ENCODE measurements at regions not wholly inside any gene's neighbourhood (a gene's known extent, or its start where the extent isn't known, plus 50 kb on each side); places are given as distances from the start of the nearest gene placed in this dataset.
A peak's percentile ranks its signal among the peaks of the same experiment; 100 is the strongest.

DNA sequence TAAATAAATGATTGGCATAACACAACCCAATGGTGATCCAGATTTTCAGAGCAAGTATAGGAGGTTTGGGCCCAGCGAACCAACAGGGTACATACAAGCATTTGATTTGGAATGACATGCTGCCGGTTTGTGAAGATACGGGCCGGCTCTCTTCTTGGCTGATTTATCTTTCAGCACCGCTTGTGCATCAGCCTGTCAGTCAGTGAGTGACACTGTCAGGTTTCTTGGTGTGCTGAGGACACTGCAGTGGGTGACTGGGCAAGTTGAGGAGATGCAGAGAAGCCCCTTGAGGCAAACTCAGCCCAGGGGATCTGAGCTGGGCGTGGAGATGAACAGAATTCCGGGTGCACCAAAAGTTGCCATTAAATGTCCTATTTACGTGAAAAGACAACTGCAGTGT, 194.5 kb downstream of the SNX10 start:
- no peak for DNase-seq (ENCODE audit: low read depth in 2 of 3, low spot score in 2 of 3)

DNA sequence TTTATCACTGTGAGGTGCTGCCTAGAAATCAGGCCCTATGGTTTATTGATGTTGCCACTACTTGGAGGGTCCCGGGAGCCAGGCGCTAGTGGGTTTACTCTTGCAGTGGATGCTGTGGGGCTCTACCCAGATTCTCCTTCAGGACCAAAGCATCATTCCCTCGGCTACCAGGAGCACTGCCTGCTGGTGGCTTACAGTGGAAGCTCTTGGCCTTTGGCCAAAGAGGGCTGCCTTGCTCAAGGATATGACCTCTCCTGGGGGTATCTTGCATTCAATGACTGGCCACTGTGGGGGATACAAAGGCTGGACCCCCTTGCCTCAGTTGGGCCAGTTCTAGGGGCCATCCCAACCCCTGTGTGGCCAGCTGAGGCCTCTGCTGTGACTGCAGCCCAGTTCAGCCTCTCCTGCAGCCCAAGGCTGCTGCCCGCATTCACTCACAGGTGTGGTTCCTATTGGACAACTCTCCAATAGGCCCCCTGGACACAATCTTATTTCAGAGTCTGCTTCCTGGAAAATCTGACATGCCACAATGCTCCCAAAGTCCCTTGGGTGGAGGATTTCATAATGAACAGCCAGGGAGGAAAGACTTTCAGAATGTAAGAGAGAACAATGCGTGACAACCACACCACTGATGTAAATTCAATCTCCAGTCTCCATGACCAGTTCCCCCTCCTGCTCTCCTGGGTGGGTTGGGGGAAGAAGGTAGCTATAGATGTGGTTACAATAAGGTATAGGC, 196.3 kb downstream of the SNX10 start:
- no peak for DNase-seq (ENCODE audit: low read depth in 2 of 3, low spot score in 2 of 3)

DNA sequence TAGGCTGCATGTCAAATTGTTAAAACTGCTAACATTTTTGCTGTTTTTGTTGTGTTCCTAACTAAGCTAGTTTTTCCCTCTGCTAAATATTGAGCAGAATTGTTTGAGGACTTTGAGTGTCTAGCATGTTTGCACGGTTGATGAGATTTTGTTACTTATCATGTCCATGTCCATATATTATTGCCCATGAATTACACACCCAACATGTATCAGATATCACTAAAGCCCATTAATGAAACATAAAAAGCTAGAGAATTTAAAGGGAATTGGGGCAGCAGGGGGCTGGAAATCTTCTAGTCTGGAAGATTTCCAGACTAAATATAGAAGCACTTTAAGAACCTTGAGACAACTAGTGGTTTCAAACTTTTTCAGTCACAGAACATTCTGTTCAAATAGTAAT, 197.7 kb downstream of the SNX10 start:
- no peak for DNase-seq (ENCODE audit: low read depth in 2 of 3, low spot score in 2 of 3)

DNA sequence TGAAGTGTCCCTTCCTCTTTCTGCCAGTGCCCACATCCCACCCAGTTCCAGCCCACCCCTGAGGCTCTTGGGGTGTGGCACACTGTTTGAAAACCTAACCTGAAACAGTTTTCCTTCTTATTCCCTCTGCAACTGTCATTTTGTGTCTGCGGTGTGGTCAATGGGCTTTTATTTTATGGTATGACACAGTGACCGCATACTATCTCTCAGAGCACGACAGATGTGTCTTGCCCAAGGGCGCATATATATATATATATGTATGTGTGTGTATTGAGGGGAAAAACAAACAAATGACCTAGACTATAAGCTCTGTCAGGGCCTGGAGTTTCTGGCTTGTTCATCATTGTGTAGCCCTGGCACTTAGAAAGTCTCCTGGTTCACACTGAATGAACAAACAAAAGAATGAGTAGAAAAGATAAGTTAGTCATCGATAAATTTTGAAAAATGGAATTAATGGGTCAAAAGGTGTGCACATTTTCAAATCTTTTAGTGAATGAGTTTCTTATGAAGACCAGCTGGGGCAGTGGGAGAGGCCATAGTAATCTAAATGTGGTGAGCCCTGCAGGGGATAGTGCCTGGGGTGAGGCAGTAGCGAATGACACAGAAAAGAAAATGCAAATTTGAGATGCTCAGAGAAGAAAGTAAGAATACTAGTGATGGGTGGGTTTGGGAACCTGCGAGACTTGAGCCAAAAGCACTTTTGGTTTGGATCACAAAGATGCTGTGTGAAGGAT, 198.4 kb downstream of the SNX10 start:
- DNase-seq (ENCODE audit: low read depth in 2 of 3, low spot score in 2 of 3): no peak

DNA sequence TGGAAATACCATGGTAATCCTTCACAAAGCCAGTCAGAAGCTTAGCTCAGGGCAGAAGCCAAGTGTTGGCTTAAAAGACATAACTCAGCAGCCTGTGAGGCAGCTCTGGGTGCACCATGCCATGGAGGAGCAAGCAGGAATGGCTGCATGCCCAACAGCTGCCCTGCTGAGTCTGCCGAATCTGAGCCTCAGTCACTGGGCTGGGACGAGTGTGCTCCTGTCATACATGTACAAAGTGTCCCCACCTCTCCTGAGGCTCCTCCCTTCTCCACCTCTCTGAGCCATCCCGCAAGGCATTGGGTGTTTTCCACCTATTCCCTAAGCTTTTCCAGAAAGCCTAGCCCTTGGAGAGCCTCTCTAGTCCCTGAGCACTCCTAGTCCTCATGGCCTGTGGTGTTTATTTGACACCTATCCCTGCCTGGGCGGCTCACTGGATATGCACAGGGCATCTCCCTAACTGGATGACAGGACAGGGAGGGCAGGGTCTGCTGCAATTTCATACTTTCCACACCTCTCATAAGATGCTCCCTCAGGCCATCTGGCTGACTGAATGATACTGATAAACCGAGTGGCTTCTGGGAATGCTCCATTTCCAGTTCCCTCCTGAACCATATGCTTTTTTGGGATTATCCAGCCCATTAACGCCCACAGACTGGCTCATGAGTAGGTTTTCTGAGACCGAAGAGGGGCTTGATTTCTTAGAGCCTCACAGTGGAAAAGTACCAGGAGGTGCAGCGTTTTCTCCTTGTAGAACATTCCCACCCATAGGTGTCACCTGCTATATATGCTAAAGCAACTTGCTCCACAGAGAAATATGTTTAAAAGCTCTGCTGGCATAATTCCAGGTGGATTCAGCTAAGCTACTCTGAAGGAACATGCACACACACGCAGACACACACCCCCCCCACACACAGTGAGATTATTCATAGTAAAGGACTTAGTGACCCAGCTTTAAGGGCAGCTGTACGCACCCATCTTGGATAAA, 199.3 kb downstream of the SNX10 start:
- no peak for DNase-seq (ENCODE audit: low read depth in 2 of 3, low spot score in 2 of 3)

DNA sequence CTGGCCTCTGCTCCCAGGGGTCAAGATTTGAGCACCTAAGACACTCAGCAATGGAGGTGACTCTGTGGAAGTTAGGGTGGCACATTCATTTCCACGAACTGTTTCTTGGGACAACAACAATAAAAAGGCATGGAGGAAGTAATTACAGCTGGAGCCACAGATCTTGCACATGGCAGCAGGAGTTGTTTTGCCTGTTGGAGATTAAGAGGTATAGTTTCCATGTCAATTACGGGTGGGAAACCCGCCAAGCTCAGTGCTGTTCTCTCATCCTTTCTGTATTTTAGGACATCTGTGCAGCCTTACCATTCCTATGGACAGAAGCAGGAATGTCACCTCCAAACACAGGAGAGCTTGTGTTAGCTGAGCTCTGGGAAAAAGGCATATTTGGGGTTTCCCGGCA, 201.2 kb downstream of the SNX10 start:
- no peak for DNase-seq (ENCODE audit: low read depth in 2 of 3, low spot score in 2 of 3)

DNA sequence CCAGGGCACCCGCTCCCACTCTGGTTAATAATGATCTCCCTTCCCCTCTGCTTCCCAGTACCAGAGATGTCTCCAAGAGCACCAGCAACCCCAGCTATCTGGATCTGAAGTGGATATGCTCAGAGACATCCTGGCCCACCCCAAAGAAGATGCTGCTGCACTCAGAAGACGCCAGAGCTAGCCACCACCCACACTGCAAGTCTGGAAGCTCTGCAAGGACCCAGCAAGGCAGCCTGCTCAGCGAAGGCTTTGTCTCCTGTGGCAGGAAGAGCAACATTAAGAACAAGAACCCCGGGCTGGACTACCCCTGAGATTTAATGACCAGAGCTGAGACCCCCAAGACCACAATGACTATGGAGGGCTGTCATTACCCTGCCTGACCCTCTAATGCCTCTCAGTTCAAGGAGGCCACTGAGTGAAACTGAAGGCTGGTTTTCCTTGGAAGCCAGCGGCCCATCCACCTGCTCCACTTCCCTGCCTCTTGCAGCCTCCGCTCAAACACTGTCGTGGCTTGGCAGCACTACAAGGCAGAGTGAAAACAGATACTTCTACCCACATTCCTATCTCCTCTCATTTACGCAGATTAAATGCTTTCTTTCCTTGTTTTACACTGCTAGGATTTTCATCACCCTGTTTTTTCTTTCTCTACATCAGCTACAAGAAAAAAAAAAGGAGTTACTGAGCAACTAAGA, 202.2 kb downstream of the SNX10 start:
- DNase-seq (ENCODE audit: low read depth in 2 of 3, low spot score in 2 of 3): no peak

DNA sequence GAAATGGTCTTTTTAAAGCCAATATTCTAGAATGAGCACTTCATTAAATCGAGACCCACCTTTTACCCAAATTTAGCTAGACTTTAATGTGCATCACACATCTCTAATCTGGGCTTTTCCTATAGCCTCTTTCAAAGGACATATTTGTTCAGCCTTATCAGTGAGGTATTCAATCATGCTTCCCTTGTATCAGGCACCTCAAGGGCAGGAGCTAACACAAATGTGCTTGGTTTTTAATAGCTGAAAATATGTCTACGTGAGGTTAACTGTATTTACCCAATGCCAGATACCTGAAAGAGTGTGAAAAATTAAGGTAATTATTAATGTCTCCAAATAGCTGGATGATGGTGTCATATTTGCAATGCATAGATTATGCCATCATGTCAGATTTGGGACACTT, 203.9 kb downstream of the SNX10 start:
- DNase-seq (ENCODE audit: low read depth in 2 of 3, low spot score in 2 of 3): no peak

DNA sequence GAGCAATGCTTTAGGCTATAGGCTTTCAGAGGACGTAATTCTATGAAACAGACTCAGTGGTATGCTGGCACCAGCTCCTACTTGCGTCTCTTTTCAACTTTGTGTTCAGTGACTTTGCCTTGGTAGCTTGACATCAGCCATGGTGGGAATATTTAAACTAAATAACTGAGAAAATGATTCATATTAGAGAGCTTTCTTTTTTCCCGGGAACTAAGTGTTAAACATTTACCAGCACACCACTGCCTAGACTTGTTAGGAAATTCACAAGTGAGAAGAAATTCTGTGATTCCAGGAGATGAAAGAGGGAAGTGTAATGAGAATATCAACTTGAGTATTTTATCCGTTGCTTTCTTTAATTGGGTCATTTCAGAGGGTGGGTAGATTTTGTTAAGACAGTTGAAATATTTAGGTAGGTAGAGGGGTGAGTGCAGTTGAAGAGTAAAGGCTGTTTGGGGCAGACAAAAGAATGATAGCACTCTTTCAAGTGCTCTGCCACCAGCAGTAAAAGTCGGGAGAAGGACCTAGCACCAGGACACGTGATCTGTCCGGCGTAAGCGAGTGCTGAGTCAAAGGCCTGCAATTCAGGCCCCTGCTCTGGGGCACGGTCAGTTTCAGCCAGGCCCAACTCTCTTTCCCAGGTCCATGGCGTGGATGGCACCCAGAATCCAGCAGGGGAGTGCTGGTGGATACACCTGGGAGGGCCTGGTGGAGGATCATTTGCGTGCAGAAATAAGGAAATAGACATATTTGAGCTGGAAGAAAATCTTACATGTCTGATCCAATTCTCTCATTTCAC, 206.3 kb downstream of the SNX10 start:
- DNase-seq (ENCODE audit: low read depth in 2 of 3, low spot score in 2 of 3): no peak

DNA sequence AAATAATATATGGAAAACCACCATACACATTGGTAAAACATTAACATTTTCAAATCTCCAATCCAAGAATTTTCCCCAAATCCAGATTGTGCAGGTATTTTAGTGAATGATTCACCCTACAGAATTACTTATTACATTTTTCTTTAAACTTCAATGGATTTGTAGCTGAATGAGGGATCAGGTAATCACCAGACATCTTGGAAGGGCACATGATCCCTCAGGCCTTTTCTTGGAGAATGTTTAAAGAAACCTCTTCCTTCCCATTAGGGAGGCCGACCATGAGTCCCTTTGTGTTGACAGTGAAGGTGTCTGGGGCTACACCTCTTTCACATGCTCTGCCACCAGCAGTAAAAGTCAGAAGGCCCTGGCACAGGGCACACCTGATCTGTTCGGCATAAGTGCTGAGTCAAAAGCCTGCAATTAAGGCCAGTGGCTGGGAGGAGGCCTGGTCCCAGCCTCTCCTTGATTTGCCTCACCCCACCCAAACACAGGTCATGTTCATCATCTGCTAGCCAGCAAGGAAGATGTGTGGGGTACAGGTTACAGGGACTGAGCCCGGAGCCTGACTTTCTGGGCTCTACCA, 207.7 kb downstream of the SNX10 start:
- DNase-seq (ENCODE audit: low read depth in 2 of 3, low spot score in 2 of 3): no peak

DNA sequence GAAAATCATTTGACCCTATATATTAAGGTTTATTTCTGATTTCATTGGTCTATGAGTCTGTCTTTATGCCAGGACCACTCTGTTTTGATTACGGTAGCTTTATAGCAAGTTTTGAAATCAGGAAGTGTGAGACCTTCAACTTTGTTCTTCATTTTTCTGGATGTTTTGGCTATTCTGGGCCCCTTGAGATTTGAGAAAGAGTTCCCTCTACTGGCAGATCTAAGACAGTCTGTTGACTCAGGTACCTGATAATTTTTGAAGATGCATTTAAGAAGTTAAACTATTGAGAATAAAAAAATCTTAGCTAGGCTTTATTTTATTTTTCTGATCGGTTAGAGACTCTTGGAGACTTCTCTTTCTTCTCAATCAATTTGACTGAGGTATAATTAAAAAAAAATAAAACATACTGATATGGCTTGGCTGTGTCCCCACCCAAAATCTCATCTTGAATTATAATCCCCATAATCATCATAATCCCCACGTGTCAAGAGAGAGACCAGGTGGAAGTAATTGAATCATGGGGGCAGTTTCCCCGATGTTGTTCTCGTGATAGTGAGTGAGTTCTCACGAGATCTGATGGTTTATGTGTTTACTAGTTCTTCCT, 209.2 kb downstream of the SNX10 start:
- peak in 2 of 3 donors; percentile 44 to 75 for DNase-seq (ENCODE audit: low read depth in 2 of 3, low spot score in 2 of 3)

DNA sequence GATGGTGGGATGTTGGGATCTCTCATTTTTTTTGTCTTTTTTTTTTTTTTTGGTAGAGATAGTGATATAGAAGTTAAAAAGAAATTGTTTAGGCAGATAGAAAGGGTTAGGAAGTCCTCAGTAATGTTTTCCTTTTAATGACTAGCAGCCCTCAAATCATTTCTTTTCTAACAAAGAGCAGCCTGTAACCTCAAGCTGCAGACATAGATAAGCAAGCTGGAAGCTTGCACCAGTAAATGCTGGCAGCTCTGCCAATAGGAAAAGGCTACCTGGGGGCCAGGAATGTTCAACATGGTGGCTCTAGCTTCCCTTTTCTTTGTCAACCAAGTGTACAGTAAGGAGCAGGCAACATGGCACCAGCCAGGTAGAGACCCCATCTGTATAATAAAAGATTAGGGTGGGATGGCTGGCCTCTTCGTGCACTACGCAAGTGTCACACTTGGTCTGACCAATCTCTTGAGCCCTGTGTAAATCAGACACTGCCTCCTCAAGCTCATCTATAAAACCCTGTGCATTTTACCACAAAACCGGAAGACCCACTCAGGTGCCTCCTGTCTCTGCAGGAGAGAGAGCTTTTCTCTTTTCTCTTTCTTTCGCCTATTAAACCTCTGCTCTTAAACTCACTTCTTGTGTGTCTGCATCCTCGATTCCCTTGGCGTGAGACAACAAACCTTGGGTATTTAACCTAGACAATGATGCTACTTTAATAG, 212.9 kb downstream of the SNX10 start:
- DNase-seq (ENCODE audit: low read depth in 2 of 3, low spot score in 2 of 3): peak in 1 of 3 donors; percentile 47

DNA sequence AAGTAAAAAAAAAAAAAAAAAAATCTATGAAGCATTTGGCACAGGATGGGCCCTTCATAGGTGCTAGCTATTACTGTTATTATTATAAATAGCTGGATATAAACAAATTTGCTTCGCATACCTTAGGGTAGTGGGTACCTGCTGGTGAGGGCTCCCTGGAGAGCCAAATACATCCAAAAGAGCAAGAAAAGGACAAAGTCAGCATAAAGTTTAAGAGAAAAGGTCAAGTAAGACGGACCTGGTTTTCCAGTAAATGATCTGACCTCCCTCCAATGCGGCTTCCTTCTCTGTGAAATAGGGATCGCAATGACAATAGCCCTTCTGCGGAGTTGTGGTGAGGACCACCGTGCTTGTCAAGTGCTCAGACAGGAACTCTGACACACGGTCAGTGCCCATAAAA, 214.5 kb downstream of the SNX10 start:
- DNase-seq (ENCODE audit: low read depth in 2 of 3, low spot score in 2 of 3): no peak

DNA sequence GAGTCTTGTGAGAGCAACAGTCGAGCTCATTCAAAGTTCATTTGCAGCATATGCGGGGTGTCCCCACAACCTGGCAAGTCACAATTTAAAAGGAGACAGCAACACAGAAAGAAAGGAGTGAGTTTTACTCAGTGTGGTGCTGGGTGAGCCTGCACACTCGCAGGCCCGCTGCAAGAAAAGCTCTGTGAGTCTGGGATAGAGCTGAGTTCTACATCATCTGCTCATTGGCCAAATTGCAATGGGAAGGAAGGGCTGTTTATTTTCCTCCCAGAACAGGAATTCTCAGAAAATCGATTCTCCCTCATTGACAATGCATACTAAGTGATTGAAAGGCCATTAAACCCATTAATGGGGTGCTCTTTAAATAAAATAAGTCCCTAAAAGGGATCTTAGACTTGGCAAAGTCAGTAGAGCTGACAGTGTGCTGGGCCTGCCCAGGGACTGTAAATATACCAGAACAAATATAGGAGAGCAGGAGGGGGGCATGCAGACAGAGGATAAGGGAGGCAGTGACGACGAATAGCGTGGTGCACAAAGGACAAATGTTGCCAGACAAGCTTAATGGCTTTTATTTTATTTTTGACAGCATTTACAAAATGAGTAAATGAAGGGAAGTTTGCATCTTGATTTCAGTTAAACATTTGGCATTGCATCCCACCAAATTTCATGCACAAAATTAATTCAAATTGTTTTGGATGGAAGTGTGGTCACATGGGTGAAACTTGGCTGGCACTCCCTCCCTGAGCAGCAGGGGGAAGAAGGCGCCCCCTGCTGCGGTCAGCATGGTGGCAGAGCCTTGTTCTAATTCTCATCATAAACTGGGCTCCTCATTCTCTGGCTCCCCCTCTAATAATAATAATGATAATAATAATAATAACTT, 215.7 kb downstream of the SNX10 start:
- no peak for DNase-seq (ENCODE audit: low read depth in 2 of 3, low spot score in 2 of 3)

DNA sequence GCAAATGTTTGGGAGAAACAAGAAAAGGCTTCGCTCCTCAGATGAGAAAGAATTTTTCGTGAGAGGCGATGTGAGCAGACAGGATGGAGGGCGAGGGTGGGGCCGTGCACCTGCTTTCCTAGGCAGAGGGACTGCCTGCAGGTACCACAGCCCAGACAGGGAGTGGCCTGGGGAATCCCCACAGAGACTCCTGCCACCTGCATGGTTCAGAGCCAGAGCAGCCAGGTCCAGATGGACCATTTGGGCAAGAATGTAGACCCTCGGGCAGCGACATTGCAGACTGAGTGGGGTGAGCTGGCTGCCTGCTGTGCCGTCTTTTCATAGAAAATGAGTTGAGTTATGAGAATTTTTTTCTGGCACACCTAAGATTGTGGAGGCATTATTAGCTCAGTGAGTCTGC, 216.8 kb downstream of the SNX10 start:
- no peak for DNase-seq (ENCODE audit: low read depth in 2 of 3, low spot score in 2 of 3)

DNA sequence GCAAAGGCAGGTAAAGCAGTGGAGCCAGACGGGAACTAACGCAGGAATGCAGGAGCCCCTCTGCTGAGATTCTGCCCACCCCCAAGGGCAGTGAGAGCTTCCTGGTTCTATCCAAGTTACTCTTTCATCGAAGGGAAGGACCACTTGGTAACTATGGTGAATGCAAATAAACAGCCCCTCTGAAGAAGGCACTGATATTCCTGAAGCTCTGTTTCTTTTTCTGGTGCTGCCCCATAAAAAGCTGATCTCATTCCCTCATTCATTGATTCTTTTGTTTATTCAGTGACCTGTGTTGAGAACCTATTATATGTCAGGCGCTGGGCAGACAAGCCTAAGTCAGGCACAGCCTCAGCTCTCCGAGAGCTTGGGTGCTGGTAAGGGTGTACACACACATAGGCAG, 217.3 kb downstream of the SNX10 start:
- no peak for DNase-seq (ENCODE audit: low read depth in 2 of 3, low spot score in 2 of 3)

DNA sequence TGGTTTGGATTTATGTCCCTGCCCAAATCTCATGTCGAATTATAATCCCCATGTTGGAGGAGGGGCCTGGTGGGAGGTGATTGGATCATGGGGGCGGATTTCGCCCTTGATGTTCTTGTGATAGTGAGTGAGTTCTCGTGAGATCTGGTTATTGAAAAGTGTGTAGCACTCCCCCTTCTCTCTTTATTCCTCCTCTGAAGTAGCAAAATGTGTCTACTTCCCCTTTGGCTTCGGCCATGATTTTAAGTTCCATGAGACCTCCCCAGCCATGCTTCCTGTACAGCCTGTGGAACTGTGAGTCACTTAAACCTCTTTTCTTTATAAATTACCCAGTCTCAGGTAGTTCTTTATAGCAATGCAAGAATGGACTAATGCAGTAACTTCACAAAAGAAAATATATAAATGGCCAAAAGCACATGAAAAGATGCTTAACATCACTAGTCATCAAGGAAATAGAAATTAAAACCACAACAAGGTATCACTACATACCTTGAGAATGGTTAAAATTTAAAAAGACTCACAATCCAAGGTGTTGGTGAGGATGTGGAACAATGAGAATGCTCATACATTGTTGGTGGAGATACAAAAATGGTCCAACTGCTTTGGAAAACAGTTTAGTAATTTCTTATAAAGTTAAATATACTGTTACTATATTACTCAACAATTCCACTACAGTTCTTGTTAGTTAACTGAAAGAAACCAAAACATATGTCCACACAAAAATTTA, 218.7 kb downstream of the SNX10 start:
- DNase-seq (ENCODE audit: low read depth in 2 of 3, low spot score in 2 of 3): peak in 2 of 3 donors; percentile 9 to 65

All from hematopoietic multipotent progenitor cell (in vitro differentiated cells).